Ovary (tissue), 3 donors: ENCODE measurements at regions not wholly inside any gene's neighbourhood (a gene's known extent, or its start where the extent isn't known, plus 50 kb on each side); places are given as distances from the start of the nearest gene placed in this dataset.

Experiments used
- CTCF ChIP-seq, 3 donors: fragments of 450-650 bp in 2 of 3; fragments of 200-600 bp in 1 of 3; IDR thresholded peaks; one replicate each; pipeline versions ENCODE4 v1.5.1 to v1.8.0; 2016 to 2022; ENCODE audit warnings: antibody characterized with exemption in 3 of 3, mild to moderate bottlenecking in 1 of 3
- EP300 ChIP-seq: sonication (generic); formaldehyde crosslinking; IDR thresholded peaks from one replicate; pipeline ENCODE4 v1.6.1; 2017; ENCODE audit warnings: antibody characterized with exemption
- POLR2A ChIP-seq: fragments of 450-650 bp; IDR thresholded peaks from one replicate; pipeline ENCODE4 v1.6.1; 2017; ENCODE audit warnings: antibody characterized with exemption, mild to moderate bottlenecking, moderate library complexity
- donor health status: DM: no; HTN: no; CAD: no.

- no peak for TF ChIP-seq CTCF (IDR thresholded peaks at IDR 0.05)
- TF ChIP-seq POLR2A: no peak
- TF ChIP-seq EP300: no peak
Observed at GRCh38 chr14:85817430-85817829, 287.5 kb downstream of the FLRT2 start.
